DOHH2 (cell line): ENCODE measurements at regions not wholly inside any gene's neighbourhood (a gene's known extent, or its start where the extent isn't known, plus 50 kb on each side); places are given as distances from the start of the nearest gene placed in this dataset.

Experiments used
- H3F3A ChIP-seq: fragments of 200-600 bp; sonication (generic), shearing (Covaris generic); 2 replicates; pipeline ENCODE4 v1.6.0; 2016; ENCODE audit warnings: antibody characterized with exemption, mild to moderate bottlenecking; ENCODE audit not compliant: control insufficient read depth, insufficient read depth
- H3K27ac ChIP-seq: fragments of 200-600 bp; sonication (generic); 2 replicates; pipeline ENCODE4 v1.5.1; 2014; ENCODE audit warnings: low read depth, mild to moderate bottlenecking, low read length, moderate library complexity
- H3K27me3 ChIP-seq: fragments of 200-600 bp; sonication (generic); 2 replicates; pipeline ENCODE4 v1.6.1; 2014; ENCODE audit warnings: mild to moderate bottlenecking, low read length, mixed read lengths; ENCODE audit not compliant: control insufficient read depth
- H3K36me3 ChIP-seq: fragments of 200-600 bp; sonication (generic); 2 replicates; pipeline ENCODE4 v1.6.1; 2014; ENCODE audit warnings: mild to moderate bottlenecking, low read length, moderate library complexity, mixed read lengths; ENCODE audit not compliant: control insufficient read depth
- H3K4me1 ChIP-seq: fragments of 200-600 bp; sonication (generic); 2 replicates; pipeline ENCODE4 v1.6.1; 2014; ENCODE audit warnings: mild to moderate bottlenecking, low read length, mixed read lengths; ENCODE audit not compliant: control insufficient read depth
- H3K4me2 ChIP-seq: fragments of 200-600 bp; sonication (generic); 2 replicates; pipeline ENCODE4 v1.6.0; 2014; ENCODE audit warnings: mild to moderate bottlenecking, low read length, moderate library complexity
- H3K4me3 ChIP-seq: fragments of 200-600 bp; sonication (generic); 2 replicates; pipeline ENCODE4 v1.5.1; 2014; ENCODE audit warnings: mild to moderate bottlenecking, low read length, mixed read lengths
- H3K79me2 ChIP-seq: fragments of 200-600 bp; sonication (generic); 2 replicates; pipeline ENCODE4 v1.6.1; 2014; ENCODE audit warnings: mild to moderate bottlenecking, low read length, mixed read lengths; ENCODE audit not compliant: control insufficient read depth
- H3K9me2 ChIP-seq: fragments of 200-600 bp; sonication (generic); replicated peaks from 2 replicates; pipeline ENCODE4 v1.6.1; 2014; ENCODE audit warnings: mild to moderate bottlenecking, low read length, mixed read lengths; ENCODE audit not compliant: control insufficient read depth
- H3K9me3 ChIP-seq: fragments of 200-600 bp; sonication (generic); 2 replicates; pipeline ENCODE4 v1.6.1; 2014; ENCODE audit warnings: antibody characterized with exemption, low read length, mixed read lengths; ENCODE audit not compliant: control insufficient read depth, insufficient read depth
- H4K20me1 ChIP-seq: fragments of 200-600 bp; sonication (generic); 2 replicates; pipeline ENCODE4 v1.6.0; 2014; ENCODE audit warnings: low read depth, mild to moderate bottlenecking, antibody characterized with exemption, low read length, moderate library complexity; ENCODE audit not compliant: control insufficient read depth, insufficient read depth
- EZH2phosphoT487 ChIP-seq: fragments of 200-600 bp; sonication (generic); IDR thresholded peaks from 2 replicates; pipeline ENCODE4 v1.6.1; 2017; ENCODE audit warnings: borderline replicate concordance, mild to moderate bottlenecking, antibody characterized with exemption, low read length, moderate library complexity, mixed read lengths
- TF ChIP-seq, protein P1 (sequence below): fragments of 200-600 bp; sonication (generic); IDR thresholded peaks from one replicate; pipeline ENCODE4 v1.5.1; 2014; ENCODE audit warnings: antibody characterized with exemption, mild to moderate bottlenecking, low read depth, low read length; ENCODE audit not compliant: poor library complexity, severe bottlenecking

DNA sequence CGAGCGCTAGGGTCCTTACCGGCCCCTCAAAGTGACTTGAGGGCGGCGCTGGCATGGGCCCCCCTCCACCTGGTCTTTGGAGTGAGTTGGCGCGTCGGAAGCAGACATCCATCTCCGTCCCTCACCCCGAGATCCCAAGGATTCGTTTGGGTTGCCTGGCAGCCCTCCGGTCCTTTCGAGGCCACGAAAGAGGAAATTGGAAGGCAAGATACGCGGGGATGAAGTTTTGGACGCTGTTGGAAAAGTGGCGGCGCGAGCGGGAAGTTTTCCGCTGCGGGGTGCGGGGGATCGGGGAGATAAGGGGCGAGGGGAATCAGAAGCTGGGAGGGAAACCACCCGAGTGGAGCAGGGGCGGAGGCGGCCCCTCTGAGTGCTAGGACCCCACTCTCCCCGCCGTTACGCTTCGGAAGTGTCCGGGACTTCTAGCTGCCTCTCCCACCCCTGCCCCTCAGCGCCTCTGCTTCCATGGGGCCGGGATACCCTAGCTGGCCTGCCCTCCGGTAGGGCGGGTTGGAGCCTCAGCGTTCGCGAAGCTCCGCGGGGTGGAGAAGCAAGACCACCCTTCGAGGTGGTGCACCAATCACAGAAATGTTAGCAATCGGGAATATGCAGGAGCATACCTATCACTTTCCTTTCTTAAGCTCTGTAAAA, 57.8 kb downstream of the FRMPD3 start:
- TF ChIP-seq, protein P1, sequence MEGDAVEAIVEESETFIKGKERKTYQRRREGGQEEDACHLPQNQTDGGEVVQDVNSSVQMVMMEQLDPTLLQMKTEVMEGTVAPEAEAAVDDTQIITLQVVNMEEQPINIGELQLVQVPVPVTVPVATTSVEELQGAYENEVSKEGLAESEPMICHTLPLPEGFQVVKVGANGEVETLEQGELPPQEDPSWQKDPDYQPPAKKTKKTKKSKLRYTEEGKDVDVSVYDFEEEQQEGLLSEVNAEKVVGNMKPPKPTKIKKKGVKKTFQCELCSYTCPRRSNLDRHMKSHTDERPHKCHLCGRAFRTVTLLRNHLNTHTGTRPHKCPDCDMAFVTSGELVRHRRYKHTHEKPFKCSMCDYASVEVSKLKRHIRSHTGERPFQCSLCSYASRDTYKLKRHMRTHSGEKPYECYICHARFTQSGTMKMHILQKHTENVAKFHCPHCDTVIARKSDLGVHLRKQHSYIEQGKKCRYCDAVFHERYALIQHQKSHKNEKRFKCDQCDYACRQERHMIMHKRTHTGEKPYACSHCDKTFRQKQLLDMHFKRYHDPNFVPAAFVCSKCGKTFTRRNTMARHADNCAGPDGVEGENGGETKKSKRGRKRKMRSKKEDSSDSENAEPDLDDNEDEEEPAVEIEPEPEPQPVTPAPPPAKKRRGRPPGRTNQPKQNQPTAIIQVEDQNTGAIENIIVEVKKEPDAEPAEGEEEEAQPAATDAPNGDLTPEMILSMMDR = no peak
- TF ChIP-seq EZH2phosphoT487 = no peak
- Histone ChIP-seq H3F3A (no peaks in the 10 kb centered on the region), H3K4me1 (no peaks in the 10 kb centered on the region), H3K9me2 (no peaks in the 10 kb centered on the region), H3K9me3 (no peaks in the 10 kb centered on the region), H3K79me2 (no peaks in the 10 kb centered on the region), H3K36me3 (no peaks in the 10 kb centered on the region), H3K27me3 (no peaks in the 10 kb centered on the region), H3K4me2 (no peak overlapping the region), H3K4me3 (no peak overlapping the region), H4K20me1 (no peaks in the 10 kb centered on the region), H3K27ac (no peak overlapping the region)

DNA sequence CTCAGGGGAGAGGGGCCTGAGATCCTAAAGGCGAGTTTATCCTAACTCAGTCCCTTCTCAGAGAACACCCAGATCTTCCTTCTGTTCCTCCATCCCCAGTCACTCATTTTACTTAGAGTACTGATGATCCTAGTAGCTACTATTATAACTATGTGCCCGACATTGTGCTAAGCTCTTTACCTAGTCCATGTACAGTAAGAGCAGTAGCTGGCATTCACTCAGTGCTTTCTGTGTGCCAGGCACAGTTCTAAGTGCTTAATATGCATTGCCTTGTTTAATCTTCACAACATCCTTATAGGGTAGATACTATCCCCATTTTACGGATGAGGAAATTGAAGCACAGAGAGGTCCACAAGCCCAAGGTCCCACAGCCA, 58.3 kb downstream of the FRMPD3 start:
- Histone ChIP-seq H3K4me3 (no peak overlapping the region), H3K4me2 (no peak overlapping the region)

DNA sequence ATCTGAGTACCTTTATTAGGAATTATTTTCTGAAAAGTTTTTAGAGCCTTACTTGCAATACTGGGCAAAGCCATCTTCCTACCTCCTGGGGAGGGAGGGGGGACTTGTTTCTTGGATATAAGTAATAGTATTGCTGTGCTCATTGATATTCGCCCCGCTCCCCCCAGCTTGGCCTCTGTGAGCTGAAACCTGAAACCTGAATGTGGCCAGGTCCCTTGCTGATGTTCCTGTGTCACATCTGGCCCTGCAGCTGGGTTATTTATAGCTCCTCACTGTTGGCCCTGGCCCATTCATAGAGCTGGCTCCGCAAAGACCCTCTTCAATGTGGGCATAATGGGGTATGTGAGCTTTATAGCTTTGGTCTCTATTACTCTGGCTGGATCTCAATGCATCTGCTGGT, 59.5 kb downstream of the FRMPD3 start:
- H3K4me2 ChIP-seq = no peak overlapping the region
- H3K79me2 ChIP-seq = no peaks in the 10 kb centered on the region
- TF ChIP-seq EZH2phosphoT487 = no peak
- TF ChIP-seq, protein P1 = no peak
- no peaks in the 10 kb centered on the region for H3K4me1 ChIP-seq
- H3K9me3 ChIP-seq = no peaks in the 10 kb centered on the region
- no peak overlapping the region for H3K27ac ChIP-seq
- H3K27me3 ChIP-seq = no peaks in the 10 kb centered on the region
- no peaks in the 10 kb centered on the region for H3K36me3 ChIP-seq
- H3K9me2 ChIP-seq = no peaks in the 10 kb centered on the region
- H4K20me1 ChIP-seq = no peaks in the 10 kb centered on the region
- no peaks in the 10 kb centered on the region for H3F3A ChIP-seq
- H3K4me3 ChIP-seq = no peak overlapping the region

More for the DNA sequence above, 58.3 kb downstream of the FRMPD3 start:
- H3F3A ChIP-seq = no peaks in the 10 kb centered on the region
- H3K9me3 ChIP-seq = no peaks in the 10 kb centered on the region
- H3K27ac ChIP-seq = no peak overlapping the region
- H3K4me1 ChIP-seq = no peaks in the 10 kb centered on the region
- no peaks in the 10 kb centered on the region for H3K79me2 ChIP-seq
- H3K9me2 ChIP-seq = no peaks in the 10 kb centered on the region
- TF ChIP-seq, protein P1 = no peak
- TF ChIP-seq EZH2phosphoT487 = no peak
- no peaks in the 10 kb centered on the region for H4K20me1 ChIP-seq
- H3K36me3 ChIP-seq = no peaks in the 10 kb centered on the region
- no peaks in the 10 kb centered on the region for H3K27me3 ChIP-seq
